Adrenal gland (tissue), 9 donors: ENCODE measurements at regions not wholly inside any gene's neighbourhood (a gene's known extent, or its start where the extent isn't known, plus 50 kb on each side); places are given as distances from the start of the nearest gene placed in this dataset.
A peak's percentile ranks its signal among the peaks of the same experiment; 100 is the strongest.

ENCODE experiments used
- DNase-seq, 7 donors: peaks; one replicate each; pipeline ENCODE4 v3.0.0-alpha.2; 2019 to 2020
- H3K27ac ChIP-seq, 5 donors: fragments of 200-600 bp; sonication (generic) in 4 of 5; 1 replicate in 3 of 5; 2 replicates in 2 of 5; pipeline versions ENCODE4 v1.5.1 to v1.8.0; 2016 to 2020; ENCODE audit warnings: mild to moderate bottlenecking in 1 of 5
- H3K27me3 ChIP-seq: fragments of 200-600 bp; 2 replicates; pipeline ENCODE4 v1.8.0; 2021
- H3K36me3 ChIP-seq, 2 donors: fragments of 200-600 bp; replicated peaks in 1 of 2; 1 replicate in 1 of 2; 2 replicates in 1 of 2; pipeline versions ENCODE4 v1.5.1 to v1.8.0; 2018 to 2022
- H3K4me1 ChIP-seq, 2 donors: fragments of 200-600 bp; replicated peaks in 1 of 2; 1 replicate in 1 of 2; 2 replicates in 1 of 2; pipeline versions ENCODE4 v1.5.1 to v1.8.0; 2018 to 2021
- H3K4me3 ChIP-seq, 4 donors: fragments of 200-600 bp; sonication (generic) in 3 of 4; one replicate each; pipeline ENCODE4 v1.5.1; 2016 to 2018
- H3K9me3 ChIP-seq, 3 donors: fragments of 200-600 bp; sonication (generic) in 1 of 3; replicated peaks in 1 of 3; 1 replicate in 2 of 3; 2 replicates in 1 of 3; pipeline versions ENCODE4 v1.5.1 to v1.8.0; 2016 to 2021
- POLR2A ChIP-seq, 2 donors: fragments of 450-650 bp; IDR thresholded peaks; one replicate each; pipeline ENCODE4 v1.6.1; 2017; ENCODE audit warnings: antibody characterized with exemption in 2 of 2, mild to moderate bottlenecking in 2 of 2, moderate library complexity in 1 of 2
- WGBS, 4 donors: extraction: QIAGEN DNeasy Blood & Tissue Kit in 2 of 4; methylation state at CpG; one replicate each; pipeline versions ENCODE4 v1.1.5 to v1.1.7; 2013 to 2017; 5-methylcytosine and 5-hydroxymethylcytosine counted together
- intact Hi-C, 2 donors: fragments of 100-400 bp; cut with DNase I; formaldehyde crosslinking; loops; one replicate each; pipeline versions ENCODE4 v1.14.1 to v1.15.0; 2022 to 2023
- TF ChIP-seq, protein P1 (sequence below), 6 experiments: fragments of 450-650 bp in 4 of 6; fragments of 200-600 bp in 2 of 6; sonication (generic) in 1 of 6; IDR thresholded peaks; 1 replicate in 5 of 6; 2 replicates in 1 of 6; pipeline versions ENCODE4 v1.5.1 to v1.8.0; 2016 to 2021; ENCODE audit warnings: antibody characterized with exemption in 6 of 6, mild to moderate bottlenecking in 2 of 6, moderate library complexity in 1 of 6
- donor health status: healthy with polysubstance abuse.
- donor health status: Bipolar disorder and iron deficiency.
- donor health status: DM: yes; HTN: yes; CAD: no.
- donor health status: DM: no; HTN: no; CAD: no.
- donor health status: DM: no; HTN: no; CAD: no.

DNA sequence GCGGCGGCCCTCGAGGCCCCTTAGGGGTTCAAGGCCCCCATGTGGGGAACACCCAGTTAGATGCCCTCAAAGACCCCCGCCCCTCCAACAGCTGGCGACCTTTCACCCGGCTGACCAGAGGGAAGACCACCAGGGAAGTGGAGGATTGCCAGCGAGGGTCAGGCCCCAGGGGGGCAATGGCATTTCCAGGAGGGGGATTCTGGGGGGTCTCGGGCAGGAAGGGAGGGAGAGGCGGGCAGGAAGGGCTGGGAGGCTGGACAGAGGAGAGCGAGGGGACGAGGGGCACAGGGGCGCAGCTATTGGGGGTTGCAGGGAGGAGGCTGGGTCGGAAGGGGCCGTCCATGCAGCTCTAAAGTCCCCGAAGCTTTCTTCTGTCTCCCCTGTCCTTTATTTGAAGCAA is 139.5 kb downstream of the C16orf95 start:
- TF ChIP-seq, protein P1, sequence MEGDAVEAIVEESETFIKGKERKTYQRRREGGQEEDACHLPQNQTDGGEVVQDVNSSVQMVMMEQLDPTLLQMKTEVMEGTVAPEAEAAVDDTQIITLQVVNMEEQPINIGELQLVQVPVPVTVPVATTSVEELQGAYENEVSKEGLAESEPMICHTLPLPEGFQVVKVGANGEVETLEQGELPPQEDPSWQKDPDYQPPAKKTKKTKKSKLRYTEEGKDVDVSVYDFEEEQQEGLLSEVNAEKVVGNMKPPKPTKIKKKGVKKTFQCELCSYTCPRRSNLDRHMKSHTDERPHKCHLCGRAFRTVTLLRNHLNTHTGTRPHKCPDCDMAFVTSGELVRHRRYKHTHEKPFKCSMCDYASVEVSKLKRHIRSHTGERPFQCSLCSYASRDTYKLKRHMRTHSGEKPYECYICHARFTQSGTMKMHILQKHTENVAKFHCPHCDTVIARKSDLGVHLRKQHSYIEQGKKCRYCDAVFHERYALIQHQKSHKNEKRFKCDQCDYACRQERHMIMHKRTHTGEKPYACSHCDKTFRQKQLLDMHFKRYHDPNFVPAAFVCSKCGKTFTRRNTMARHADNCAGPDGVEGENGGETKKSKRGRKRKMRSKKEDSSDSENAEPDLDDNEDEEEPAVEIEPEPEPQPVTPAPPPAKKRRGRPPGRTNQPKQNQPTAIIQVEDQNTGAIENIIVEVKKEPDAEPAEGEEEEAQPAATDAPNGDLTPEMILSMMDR (IDR thresholded peaks at IDR 0.05) = no peak
- TF ChIP-seq POLR2A (IDR thresholded peaks at IDR 0.05) = no peak
- Histone ChIP-seq H3K27ac (peak overlapping the region in 2 of 5 donors; percentile 19 to 84), H3K4me3 (no peak overlapping the region), H3K9me3 (no peaks in the 10 kb centered on the region), H3K27me3 (no peaks in the 10 kb centered on the region), H3K4me1 (no peaks in the 10 kb centered on the region), H3K36me3 (no peaks in the 10 kb centered on the region)
- intact Hi-C loops = no loop called here
- no peak for DNase-seq
- WGBS, 4 donors = 54 to 59% (median 56%) methylated on average over 8 to 15 of the region's 15 CpGs

DNA sequence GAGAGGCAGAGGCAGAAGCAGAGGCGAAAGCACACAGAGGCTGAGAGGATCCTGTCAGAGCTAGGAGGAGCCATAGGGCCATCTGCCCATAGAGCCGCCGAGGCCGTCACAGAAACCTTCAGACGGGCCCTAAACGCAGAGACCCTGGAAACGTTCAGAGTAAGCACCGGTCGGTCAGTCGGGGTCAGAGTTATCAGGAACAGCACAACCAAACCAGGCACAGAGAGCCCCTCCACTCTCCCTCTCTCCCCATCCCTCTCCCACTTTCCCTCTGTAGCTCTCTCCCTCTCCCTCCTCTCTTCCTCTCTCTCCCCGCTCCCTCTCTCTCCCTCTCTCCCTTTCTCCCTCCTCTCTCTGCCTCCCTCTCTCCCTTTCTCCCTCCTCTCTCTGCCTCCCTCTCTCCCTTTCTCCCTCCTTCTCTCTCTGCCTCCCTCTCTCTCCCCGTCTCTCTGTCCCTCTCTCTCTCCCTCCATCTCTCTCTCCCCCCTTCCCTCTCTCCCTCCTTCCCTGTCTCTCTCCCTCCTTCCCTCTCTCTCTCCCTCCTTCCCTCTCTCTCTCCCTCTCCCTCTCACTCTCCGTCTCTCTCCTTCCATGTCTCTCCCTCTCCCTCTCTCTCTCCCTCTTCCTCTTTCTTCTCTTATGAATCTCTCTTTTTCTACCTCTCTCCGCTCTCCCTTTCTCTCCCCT is 138.9 kb downstream of the C16orf95 start:
- DNase-seq = peak in 3 of 7 donors; percentile 17 to 26 (median 17)
- no peaks in the 10 kb centered on the region for H3K27me3 ChIP-seq
- no peaks in the 10 kb centered on the region for H3K36me3 ChIP-seq
- peak overlapping the region in 3 of 5 donors; percentile 19 to 84 (median 41) for H3K27ac ChIP-seq
- WGBS, 4 donors = 29 to 35% (median 34%) methylated on average over 13 to 14 of the region's 14 CpGs
- intact Hi-C loops = no loop called here
- H3K9me3 ChIP-seq = no peaks in the 10 kb centered on the region
- TF ChIP-seq, protein P1 (IDR thresholded peaks at IDR 0.05) = no peak
- no peak for TF ChIP-seq POLR2A (IDR thresholded peaks at IDR 0.05)
- no peak overlapping the region for H3K4me3 ChIP-seq
- no peaks in the 10 kb centered on the region for H3K4me1 ChIP-seq

GRCh38 chr16:87178977-87179376 is 138.2 kb downstream of the C16orf95 start:
- WGBS, 4 donors = 34 to 51% (median 37%) methylated on average over 8 to 9 of the region's 9 CpGs

GRCh38 chr16:87180069-87180468 is 137.1 kb downstream of the C16orf95 start:
- no peak for DNase-seq
- no peaks in the 10 kb centered on the region for H3K27me3 ChIP-seq
- intact Hi-C loops = no loop called here
- H3K4me3 ChIP-seq = no peak overlapping the region
- H3K27ac ChIP-seq = no peak overlapping the region
- TF ChIP-seq, protein P1 (IDR thresholded peaks at IDR 0.05) = no peak
- no peak for TF ChIP-seq POLR2A (IDR thresholded peaks at IDR 0.05)
- WGBS, 4 donors = 72 to 85% (median 76%) methylated on average over 5 to 6 of the region's 6 CpGs
- no peaks in the 10 kb centered on the region for H3K36me3 ChIP-seq
- H3K4me1 ChIP-seq = no peaks in the 10 kb centered on the region
- no peaks in the 10 kb centered on the region for H3K9me3 ChIP-seq

More at GRCh38 chr16:87178977-87179376, 138.2 kb downstream of the C16orf95 start:
- TF ChIP-seq, protein P1 (IDR thresholded peaks at IDR 0.05) = no peak
- no peak for TF ChIP-seq POLR2A (IDR thresholded peaks at IDR 0.05)
- intact Hi-C loops = no loop called here
- no peaks in the 10 kb centered on the region for H3K27me3 ChIP-seq
- peak overlapping the region in 3 of 5 donors; percentile 19 to 84 (median 41) for H3K27ac ChIP-seq
- no peak overlapping the region for H3K4me3 ChIP-seq
- no peaks in the 10 kb centered on the region for H3K36me3 ChIP-seq
- no peaks in the 10 kb centered on the region for H3K4me1 ChIP-seq
- DNase-seq = peak; percentile 40 to 83 (median 59)
- H3K9me3 ChIP-seq = no peaks in the 10 kb centered on the region
